SJCRH30 (cell line): ENCODE measurements at regions not wholly inside any gene's neighbourhood (a gene's known extent, or its start where the extent isn't known, plus 50 kb on each side); places are given as distances from the start of the nearest gene placed in this dataset.
A peak's percentile ranks its signal among the peaks of the same experiment; 100 is the strongest.
"Not testable (repeated sequence)": the region's sequence is repeated elsewhere in the genome, so short reads cannot be mapped to it uniquely, and the experiment has no call there.

Experiments
- DNase-seq, 2 experiments: peaks; one replicate each; pipeline ENCODE4 v3.0.0-alpha.2; 2015 to 2020
- H3K27ac ChIP-seq: fragments of 250-450 bp; sonication (Bioruptor Pico); 2 replicates; pipeline ENCODE4 v1.5.1; 2020; ENCODE audit warnings: mild to moderate bottlenecking, moderate library complexity
- H3K27me3 ChIP-seq: fragments of 250-450 bp; sonication (Bioruptor Pico); 2 replicates; pipeline ENCODE4 v1.5.1; 2020; ENCODE audit warnings: mild to moderate bottlenecking, moderate library complexity
- H3K36me3 ChIP-seq: fragments of 250-450 bp; sonication (Bioruptor Pico); 2 replicates; pipeline ENCODE4 v1.5.1; 2020; ENCODE audit warnings: mild to moderate bottlenecking, moderate library complexity
- H3K4me1 ChIP-seq: fragments of 250-450 bp; sonication (Bioruptor Pico); 2 replicates; pipeline ENCODE4 v1.5.1; 2020; ENCODE audit warnings: mild to moderate bottlenecking, moderate library complexity
- H3K4me3 ChIP-seq: fragments of 250-450 bp; sonication (Bioruptor Pico); 2 replicates; pipeline ENCODE4 v1.5.1; 2020; ENCODE audit warnings: mild to moderate bottlenecking, moderate library complexity
- H3K9me3 ChIP-seq: fragments of 250-450 bp; sonication (Bioruptor Pico); replicated peaks from 2 replicates; pipeline ENCODE4 v1.5.1; 2020; ENCODE audit warnings: mild to moderate bottlenecking, moderate library complexity

- no peaks in the 10 kb centered on the region for H3K4me1 ChIP-seq
- H3K36me3 ChIP-seq = no peaks in the 10 kb centered on the region
- no peak overlapping the region for H3K27ac ChIP-seq
- H3K27me3 ChIP-seq = no peaks in the 10 kb centered on the region
- DNase-seq = no peak
- no peaks in the 10 kb centered on the region for H3K9me3 ChIP-seq
- no peak overlapping the region for H3K4me3 ChIP-seq
Measured at GRCh38 chr6:62819640-62820039, 391.6 kb upstream of the FKBP1C start.

- H3K36me3 ChIP-seq = no peaks in the 10 kb centered on the region
- peak in 1 of 2 experiments; percentile 5 for DNase-seq
- H3K27ac ChIP-seq = no peak overlapping the region
- H3K27me3 ChIP-seq = peaks cover 4% of the 10 kb centered on the region; the same call in 1 of the 2 replicates
- H3K4me1 ChIP-seq = no peaks in the 10 kb centered on the region
- H3K9me3 ChIP-seq = no peaks in the 10 kb centered on the region
- H3K4me3 ChIP-seq = no peak overlapping the region
Measured at GRCh38 chr6:62808565-62809293, 402.5 kb upstream of the FKBP1C start.

- Histone ChIP-seq H3K36me3 (no peaks in the 10 kb centered on the region), H3K9me3 (no peaks in the 10 kb centered on the region)
Measured at GRCh38 chr6:62805431-62805830, 405.8 kb upstream of the FKBP1C start.

DNA sequence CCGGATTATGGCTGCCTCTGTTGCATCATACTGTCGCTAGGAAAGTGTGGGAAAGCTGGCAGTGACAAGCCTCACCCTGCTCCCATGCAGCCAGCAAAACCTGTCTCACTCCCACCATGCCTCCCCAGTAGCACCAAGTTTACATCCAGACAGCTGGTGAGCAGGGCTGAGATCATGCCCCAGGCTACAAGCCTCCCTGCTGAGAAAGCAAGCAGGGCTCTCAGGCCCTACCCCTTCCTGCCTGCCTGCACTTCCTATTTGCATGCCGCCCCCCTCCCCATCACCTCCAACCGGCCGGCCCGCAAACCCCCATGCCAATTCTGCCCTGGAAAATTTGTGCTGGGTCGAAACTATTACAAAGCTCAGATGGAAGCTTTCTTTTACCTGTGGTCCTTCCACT is 408.2 kb upstream of the FKBP1C start:
- DNase-seq = peak; percentile 12 to 21
- H3K36me3 ChIP-seq = no peaks in the 10 kb centered on the region
- H3K27me3 ChIP-seq = no peaks in the 10 kb centered on the region
- H3K4me3 ChIP-seq = no peak overlapping the region
- H3K4me1 ChIP-seq = no peaks in the 10 kb centered on the region
- no peak overlapping the region for H3K27ac ChIP-seq
- no peaks in the 10 kb centered on the region for H3K9me3 ChIP-seq

More at GRCh38 chr6:62805431-62805830, 405.8 kb upstream of the FKBP1C start:
- no peak for DNase-seq
- Histone ChIP-seq H3K27ac (no peak overlapping the region), H3K4me3 (no peak overlapping the region), H3K4me1 (no peaks in the 10 kb centered on the region), H3K27me3 (no peaks in the 10 kb centered on the region)

GRCh38 chr6:62797190-62797589 is 414.1 kb upstream of the FKBP1C start:
- Histone ChIP-seq H3K36me3 (no peaks in the 10 kb centered on the region), H3K4me3 (no peak overlapping the region), H3K27me3 (no peaks in the 10 kb centered on the region), H3K9me3 (no peaks in the 10 kb centered on the region), H3K27ac (no peak overlapping the region), H3K4me1 (no peaks in the 10 kb centered on the region)
- DNase-seq = no peak

GRCh38 chr6:62775427-62776022 is 435.7 kb upstream of the FKBP1C start:
- DNase-seq = peak in 1 of 2 experiments; percentile 44
- Histone ChIP-seq H3K9me3 (no peaks in the 10 kb centered on the region), H3K36me3 (no peaks in the 10 kb centered on the region), H3K4me1 (no peaks in the 10 kb centered on the region), H3K27me3 (peaks cover 2% of the 10 kb centered on the region; the same call in 1 of the 2 replicates), H3K4me3 (no peak overlapping the region), H3K27ac (no peak overlapping the region)

GRCh38 chr6:62766174-62766573 is 445.1 kb upstream of the FKBP1C start:
- H3K4me3 ChIP-seq, H3K36me3 ChIP-seq, H3K27me3 ChIP-seq, H3K27ac ChIP-seq, H3K4me1 ChIP-seq, DNase-seq, H3K9me3 ChIP-seq: not testable (repeated sequence)

GRCh38 chr6:62764841-62765240 is 446.4 kb upstream of the FKBP1C start:
- no peak overlapping the region for H3K27ac ChIP-seq
- H3K4me1 ChIP-seq = no peaks in the 10 kb centered on the region
- no peaks in the 10 kb centered on the region for H3K9me3 ChIP-seq
- 0 out of 2 replicates have a peak, but pooled peaks cover 5% of the 10 kb centered on the region for H3K27me3 ChIP-seq
- DNase-seq = no peak
- no peak overlapping the region for H3K4me3 ChIP-seq
- H3K36me3 ChIP-seq = no peaks in the 10 kb centered on the region

DNA sequence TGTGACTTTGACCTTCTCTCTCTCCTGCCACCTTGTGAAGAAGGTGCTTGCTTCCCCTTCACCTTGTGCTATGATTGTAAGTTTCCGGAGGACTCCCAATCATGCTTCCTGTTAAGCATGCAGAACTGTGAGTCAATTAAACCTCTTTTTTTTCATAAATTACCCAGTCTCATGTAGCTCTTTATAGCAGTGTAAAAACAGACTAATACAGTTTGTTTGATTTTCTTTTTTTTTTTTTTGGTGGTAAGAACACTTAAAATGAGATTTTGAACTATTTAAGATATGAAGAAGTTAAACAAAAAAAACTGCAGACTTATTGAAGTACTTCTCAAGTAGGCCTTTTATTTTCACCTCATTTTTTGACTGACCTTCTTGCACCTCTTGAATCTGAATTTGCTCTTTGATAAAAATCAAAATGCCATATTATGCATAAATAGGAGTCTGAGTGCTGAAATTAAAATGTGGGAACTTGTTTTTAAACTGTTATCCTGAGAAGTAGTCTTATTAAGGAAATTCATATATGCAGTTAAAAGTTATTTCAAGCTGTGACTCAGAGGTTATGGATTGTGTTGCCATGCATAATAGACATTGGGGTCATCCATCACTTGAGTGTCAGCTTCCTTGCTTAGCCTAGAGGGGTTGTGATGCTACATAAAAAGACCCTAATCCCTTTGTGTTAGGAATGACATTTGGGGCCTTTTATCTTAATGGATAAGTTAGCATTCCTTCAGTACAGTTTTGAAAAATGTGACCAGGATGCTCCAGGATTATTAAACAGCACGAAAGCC is 447.9 kb upstream of the FKBP1C start:
- no peak for DNase-seq
- no peaks in the 10 kb centered on the region for H3K9me3 ChIP-seq

DNA sequence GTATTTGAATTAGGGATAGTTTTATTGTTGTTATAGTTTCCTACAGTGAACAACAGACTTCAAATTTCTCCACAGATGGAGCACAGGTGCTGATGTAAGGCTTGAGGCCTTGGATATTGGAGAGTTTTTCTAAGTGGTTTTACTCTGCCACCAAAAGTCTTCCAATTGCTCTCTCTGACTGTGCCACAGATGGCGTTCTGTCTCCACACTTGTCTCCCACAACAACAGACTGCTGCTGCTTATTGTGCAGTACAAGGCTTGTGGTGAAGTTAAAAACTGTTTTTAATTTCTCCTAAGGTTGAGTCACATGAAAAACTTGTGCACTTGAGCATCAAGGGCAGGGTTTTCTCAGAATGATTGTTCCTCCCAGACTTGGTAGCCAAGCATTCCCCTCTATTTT is 460.9 kb upstream of the KHDRBS2 start:
- Histone ChIP-seq H3K36me3 (no peaks in the 10 kb centered on the region), H3K4me1 (no peaks in the 10 kb centered on the region)
- no peak for DNase-seq

More for the DNA sequence above, 447.9 kb upstream of the FKBP1C start:
- no peaks in the 10 kb centered on the region for H3K36me3 ChIP-seq
- H3K4me1 ChIP-seq = no peaks in the 10 kb centered on the region
- H3K4me3 ChIP-seq = no peak overlapping the region
- 0 out of 2 replicates have a peak, but pooled peaks cover 5% of the 10 kb centered on the region for H3K27me3 ChIP-seq
- H3K27ac ChIP-seq = no peak overlapping the region

GRCh38 chr6:62746161-62746560 is 460.1 kb upstream of the KHDRBS2 start:
- Histone ChIP-seq H3K36me3 (no peaks in the 10 kb centered on the region), H3K9me3 (no peaks in the 10 kb centered on the region), H3K4me1 (no peaks in the 10 kb centered on the region), H3K4me3 (no peak overlapping the region), H3K27ac (no peak overlapping the region), H3K27me3 (no peaks in the 10 kb centered on the region)
- DNase-seq = no peak

More for the DNA sequence above, 460.9 kb upstream of the KHDRBS2 start:
- Histone ChIP-seq H3K27ac (no peak overlapping the region), H3K4me3 (no peak overlapping the region), H3K27me3 (no peaks in the 10 kb centered on the region), H3K9me3 (no peaks in the 10 kb centered on the region)

DNA sequence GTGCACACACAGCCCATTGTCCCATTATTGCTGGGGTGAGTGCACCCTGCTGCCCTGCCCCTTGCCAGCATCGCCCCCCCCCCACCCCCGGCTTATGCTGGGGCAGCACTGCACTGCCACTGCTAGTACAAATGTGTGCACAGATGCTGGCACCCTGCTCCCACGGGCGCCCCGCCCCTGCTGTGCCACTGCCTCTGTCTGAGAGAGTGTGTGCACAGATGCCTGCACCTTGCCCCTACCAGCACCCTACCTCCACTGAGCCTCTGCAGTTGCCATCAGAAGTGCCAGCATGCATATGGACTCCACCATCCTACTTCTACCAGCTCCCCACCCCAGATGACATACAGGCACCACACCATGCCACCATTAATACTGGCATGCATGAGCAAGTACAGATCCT is 454.6 kb upstream of the KHDRBS2 start:
- Histone ChIP-seq H3K4me3 (no peak overlapping the region), H3K27ac (no peak overlapping the region), H3K27me3 (no peaks in the 10 kb centered on the region), H3K36me3 (no peaks in the 10 kb centered on the region), H3K9me3 (no peaks in the 10 kb centered on the region), H3K4me1 (no peaks in the 10 kb centered on the region)
- DNase-seq = no peak

- DNase-seq = no peak
- Histone ChIP-seq H3K4me3 (no peak overlapping the region), H3K27me3 (no peaks in the 10 kb centered on the region), H3K27ac (no peak overlapping the region), H3K4me1 (no peaks in the 10 kb centered on the region), H3K36me3 (no peaks in the 10 kb centered on the region), H3K9me3 (no peaks in the 10 kb centered on the region)
Measured at GRCh38 chr6:62740171-62740570, 454.1 kb upstream of the KHDRBS2 start.

GRCh38 chr6:62737792-62738191 is 451.8 kb upstream of the KHDRBS2 start:
- no peak for DNase-seq
- Histone ChIP-seq H3K27me3 (no peaks in the 10 kb centered on the region), H3K4me1 (no peaks in the 10 kb centered on the region), H3K4me3 (no peak overlapping the region), H3K9me3 (no peaks in the 10 kb centered on the region), H3K27ac (no peak overlapping the region), H3K36me3 (no peaks in the 10 kb centered on the region)

DNA sequence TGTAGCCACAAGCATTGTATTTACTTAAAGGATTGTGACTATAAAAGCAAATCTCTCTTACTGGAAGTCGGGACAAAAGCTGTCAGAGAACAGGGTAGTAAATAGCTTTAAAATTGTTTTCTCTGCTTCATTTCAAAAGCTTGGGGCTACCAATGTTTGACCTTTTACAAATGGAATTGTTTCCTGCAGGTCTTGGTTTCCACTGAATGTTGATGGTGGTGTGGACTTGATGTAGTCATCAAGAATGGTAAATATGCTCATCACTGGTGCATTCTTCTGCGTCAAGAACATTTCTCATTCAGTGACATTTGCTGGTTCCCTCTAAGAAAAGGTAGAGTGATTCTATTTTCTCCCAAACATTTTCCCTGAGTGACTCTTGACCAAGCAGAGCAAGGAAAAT is 435.4 kb upstream of the KHDRBS2 start:
- Histone ChIP-seq H3K27ac (no peak overlapping the region), H3K4me3 (no peak overlapping the region), H3K36me3 (no peaks in the 10 kb centered on the region), H3K4me1 (no peaks in the 10 kb centered on the region), H3K9me3 (no peaks in the 10 kb centered on the region), H3K27me3 (no peaks in the 10 kb centered on the region)
- no peak for DNase-seq
